ENCODE measurements at regions not wholly inside any gene's neighbourhood (a gene's known extent, or its start where the extent isn't known, plus 50 kb on each side); places are given as distances from the start of the nearest gene placed in this dataset.

GRCh38 chr2:240238786-240239185 lies 98.3 kb upstream of the OTOS start:
- TF ChIP-seq, protein P1, sequence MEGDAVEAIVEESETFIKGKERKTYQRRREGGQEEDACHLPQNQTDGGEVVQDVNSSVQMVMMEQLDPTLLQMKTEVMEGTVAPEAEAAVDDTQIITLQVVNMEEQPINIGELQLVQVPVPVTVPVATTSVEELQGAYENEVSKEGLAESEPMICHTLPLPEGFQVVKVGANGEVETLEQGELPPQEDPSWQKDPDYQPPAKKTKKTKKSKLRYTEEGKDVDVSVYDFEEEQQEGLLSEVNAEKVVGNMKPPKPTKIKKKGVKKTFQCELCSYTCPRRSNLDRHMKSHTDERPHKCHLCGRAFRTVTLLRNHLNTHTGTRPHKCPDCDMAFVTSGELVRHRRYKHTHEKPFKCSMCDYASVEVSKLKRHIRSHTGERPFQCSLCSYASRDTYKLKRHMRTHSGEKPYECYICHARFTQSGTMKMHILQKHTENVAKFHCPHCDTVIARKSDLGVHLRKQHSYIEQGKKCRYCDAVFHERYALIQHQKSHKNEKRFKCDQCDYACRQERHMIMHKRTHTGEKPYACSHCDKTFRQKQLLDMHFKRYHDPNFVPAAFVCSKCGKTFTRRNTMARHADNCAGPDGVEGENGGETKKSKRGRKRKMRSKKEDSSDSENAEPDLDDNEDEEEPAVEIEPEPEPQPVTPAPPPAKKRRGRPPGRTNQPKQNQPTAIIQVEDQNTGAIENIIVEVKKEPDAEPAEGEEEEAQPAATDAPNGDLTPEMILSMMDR (IDR thresholded peaks at IDR 0.05): no peak
- TF ChIP-seq EZH2 (IDR thresholded peaks at IDR 0.05): no peak
